Activated T-cell treated with anti-CD3 and anti-CD28 coated beads, Interleukin-2, amount 50 U/mL, for 48 hours (primary cell): ENCODE measurements at regions not wholly inside any gene's neighbourhood (a gene's known extent, or its start where the extent isn't known, plus 50 kb on each side); places are given as distances from the start of the nearest gene placed in this dataset.
"Not testable (repeated sequence)": the region's sequence is repeated elsewhere in the genome, so short reads cannot be mapped to it uniquely, and the experiment has no call there.

Experiments used
- DNase-seq, 2 experiments: peaks; one replicate each; pipeline ENCODE4 v3.0.0-alpha.2; 2020

- DNase-seq, result no peak
These were observed 194.2 kb downstream of the INHBB start for GRCh38 chr2:120539937-120540718.

GRCh38 chr2:120540719-120541552 is 194.7 kb upstream of the GLI2 start:
- DNase-seq, result no peak

- DNase-seq, result no peak
These were observed 194.1 kb upstream of the GLI2 start for GRCh38 chr2:120541553-120541932.

GRCh38 chr2:120541972-120542670 is 193.5 kb upstream of the GLI2 start:
- no peak for DNase-seq

- no peak for DNase-seq
These were observed 192.6 kb upstream of the GLI2 start for GRCh38 chr2:120542911-120543527.

- no peak for DNase-seq
These were observed 191.8 kb upstream of the GLI2 start for GRCh38 chr2:120543899-120544298.

GRCh38 chr2:120544522-120544921 is 191.1 kb upstream of the GLI2 start:
- no peak for DNase-seq

GRCh38 chr2:120545007-120545406 is 190.7 kb upstream of the GLI2 start:
- not testable (repeated sequence) for DNase-seq

- DNase-seq, result no peak
These were observed 190.1 kb upstream of the GLI2 start for GRCh38 chr2:120545521-120546047.

GRCh38 chr2:120546048-120546864 is 189.4 kb upstream of the GLI2 start:
- DNase-seq, result no peak

- DNase-seq, result no peak
These were observed 188.7 kb upstream of the GLI2 start for GRCh38 chr2:120546865-120547390.

- no peak for DNase-seq
These were observed 188.0 kb upstream of the GLI2 start for GRCh38 chr2:120547662-120548061.

GRCh38 chr2:120548627-120549608 is 186.8 kb upstream of the GLI2 start:
- DNase-seq, result no peak

- no peak for DNase-seq
These were observed 185.8 kb upstream of the GLI2 start for GRCh38 chr2:120549841-120550240.

- no peak for DNase-seq
These were observed 185.4 kb upstream of the GLI2 start for GRCh38 chr2:120550282-120550681.

GRCh38 chr2:120550893-120551446 is 184.7 kb upstream of the GLI2 start:
- no peak for DNase-seq

GRCh38 chr2:120551522-120551921 is 184.1 kb upstream of the GLI2 start:
- DNase-seq, result no peak

- DNase-seq, result no peak
These were observed 183.6 kb upstream of the GLI2 start for GRCh38 chr2:120552079-120552478.

GRCh38 chr2:120552800-120553481 is 182.7 kb upstream of the GLI2 start:
- DNase-seq, result peak; percentile 53 to 59
